Neutrophil (primary cell): ENCODE measurements at regions not wholly inside any gene's neighbourhood (a gene's known extent, or its start where the extent isn't known, plus 50 kb on each side); places are given as distances from the start of the nearest gene placed in this dataset.

Source experiments
- H3K27ac ChIP-seq: fragments of 200-600 bp; sonication (generic); 2 replicates; pipeline ENCODE4 v1.5.1; 2016; ENCODE audit warnings: mild to moderate bottlenecking, moderate library complexity
- H3K27me3 ChIP-seq: fragments of 200-600 bp; sonication (generic); 2 replicates; pipeline ENCODE4 v1.6.0; 2016; ENCODE audit warnings: mild to moderate bottlenecking
- H3K36me3 ChIP-seq: fragments of 200-600 bp; sonication (generic); 2 replicates; pipeline ENCODE4 v1.5.1; 2017
- H3K4me1 ChIP-seq, 2 experiments: fragments of 200-600 bp in 1 of 2; sonication (generic) in 1 of 2; 1 replicate in 1 of 2; 2 replicates in 1 of 2; pipeline versions ENCODE4 v1.5.1 to v1.6.1; 2013 to 2016; ENCODE audit warnings: low read depth in 1 of 2, low read length in 1 of 2, mild to moderate bottlenecking in 1 of 2, moderate library complexity in 1 of 2; ENCODE audit not compliant: control insufficient read depth in 1 of 2, insufficient read depth in 1 of 2
- H3K4me3 ChIP-seq, 2 experiments: fragments of 200-600 bp in 1 of 2; sonication (generic) in 1 of 2; 1 replicate in 1 of 2; 2 replicates in 1 of 2; pipeline ENCODE4 v1.5.1; 2013 to 2016; ENCODE audit warnings: low read depth in 1 of 2, low read length in 1 of 2, mild to moderate bottlenecking in 1 of 2, moderate library complexity in 1 of 2
- H3K9me3 ChIP-seq: fragments of 200-600 bp; sonication (generic); 2 replicates; pipeline ENCODE4 v1.5.1; 2016
- TF ChIP-seq, protein P1 (sequence below): fragments of 200-600 bp; sonication (generic); IDR thresholded peaks from 2 replicates; pipeline ENCODE4 v1.5.1; 2016; ENCODE audit warnings: antibody characterized with exemption

DNA sequence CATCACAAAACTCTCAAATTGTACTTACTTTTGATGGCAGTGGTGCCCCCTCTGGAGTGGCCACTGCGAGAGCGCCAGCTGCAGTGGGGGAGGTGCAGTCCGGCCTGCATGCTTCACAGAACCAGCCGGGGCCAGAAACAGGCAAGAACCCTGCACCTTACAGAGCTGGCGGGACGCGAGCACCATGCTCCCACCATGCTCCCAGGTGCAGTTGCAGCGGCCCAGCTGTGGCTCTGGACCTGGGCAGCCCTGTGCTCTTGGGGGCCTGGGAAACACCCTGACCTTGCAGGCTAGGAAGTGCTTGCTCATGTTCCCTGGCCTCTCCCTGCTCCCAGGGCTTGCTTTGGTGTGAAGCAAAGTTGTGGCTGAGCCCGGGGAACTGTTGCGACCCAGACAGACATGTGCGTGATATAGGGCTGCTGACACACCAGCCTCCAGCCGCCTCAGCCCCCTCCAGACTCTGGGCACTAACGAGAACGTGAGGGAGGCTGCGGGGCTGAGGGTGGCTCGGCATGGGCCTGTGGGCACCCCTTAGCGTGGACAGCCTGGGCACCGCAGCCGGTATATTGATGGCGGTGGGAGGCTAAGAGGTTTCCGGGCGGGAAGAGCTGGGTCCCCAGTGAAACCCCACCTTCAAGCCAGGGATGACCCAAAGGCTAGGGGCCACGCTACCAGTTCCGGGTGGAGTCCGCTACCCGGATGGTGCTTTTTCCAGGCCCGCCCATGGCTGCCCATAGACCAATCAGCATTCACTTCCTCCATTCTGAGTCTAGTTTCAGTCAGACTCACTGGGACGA lies 1809.9 kb upstream of the ACO1 start:
- no peak overlapping the region for H3K27ac ChIP-seq
- H3K4me3 ChIP-seq, result no peak overlapping the region
- H3K4me1 ChIP-seq, result no peaks in the 10 kb centered on the region
- no peaks in the 10 kb centered on the region for H3K36me3 ChIP-seq
- TF ChIP-seq, protein P1, sequence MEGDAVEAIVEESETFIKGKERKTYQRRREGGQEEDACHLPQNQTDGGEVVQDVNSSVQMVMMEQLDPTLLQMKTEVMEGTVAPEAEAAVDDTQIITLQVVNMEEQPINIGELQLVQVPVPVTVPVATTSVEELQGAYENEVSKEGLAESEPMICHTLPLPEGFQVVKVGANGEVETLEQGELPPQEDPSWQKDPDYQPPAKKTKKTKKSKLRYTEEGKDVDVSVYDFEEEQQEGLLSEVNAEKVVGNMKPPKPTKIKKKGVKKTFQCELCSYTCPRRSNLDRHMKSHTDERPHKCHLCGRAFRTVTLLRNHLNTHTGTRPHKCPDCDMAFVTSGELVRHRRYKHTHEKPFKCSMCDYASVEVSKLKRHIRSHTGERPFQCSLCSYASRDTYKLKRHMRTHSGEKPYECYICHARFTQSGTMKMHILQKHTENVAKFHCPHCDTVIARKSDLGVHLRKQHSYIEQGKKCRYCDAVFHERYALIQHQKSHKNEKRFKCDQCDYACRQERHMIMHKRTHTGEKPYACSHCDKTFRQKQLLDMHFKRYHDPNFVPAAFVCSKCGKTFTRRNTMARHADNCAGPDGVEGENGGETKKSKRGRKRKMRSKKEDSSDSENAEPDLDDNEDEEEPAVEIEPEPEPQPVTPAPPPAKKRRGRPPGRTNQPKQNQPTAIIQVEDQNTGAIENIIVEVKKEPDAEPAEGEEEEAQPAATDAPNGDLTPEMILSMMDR, result no peak
- H3K9me3 ChIP-seq, result no peaks in the 10 kb centered on the region
- no peaks in the 10 kb centered on the region for H3K27me3 ChIP-seq

DNA sequence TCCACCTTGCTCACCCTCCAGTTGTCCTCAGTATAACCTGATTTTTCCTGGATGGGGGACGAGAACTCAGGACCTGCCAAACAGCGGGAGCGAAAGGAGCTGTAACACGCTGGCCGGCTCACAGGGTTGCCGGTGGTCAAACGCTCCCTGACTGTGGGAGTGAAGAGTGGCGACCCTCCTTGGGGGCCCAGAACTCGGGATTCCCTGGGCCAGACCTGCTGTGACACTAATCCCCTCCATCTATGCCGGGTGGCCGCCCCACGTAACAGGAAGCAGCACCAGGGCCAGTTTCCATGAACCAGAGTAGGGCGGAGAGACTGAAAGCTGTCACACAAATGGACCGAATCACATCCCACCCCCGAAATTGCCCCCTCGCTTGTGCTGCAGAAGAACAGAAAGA lies 1809.2 kb upstream of the ACO1 start:
- H3K27ac ChIP-seq, result no peak overlapping the region
- no peaks in the 10 kb centered on the region for H3K27me3 ChIP-seq
- H3K9me3 ChIP-seq, result no peaks in the 10 kb centered on the region
- no peak overlapping the region for H3K4me3 ChIP-seq
- TF ChIP-seq, protein P1, result no peak
- no peaks in the 10 kb centered on the region for H3K4me1 ChIP-seq
- no peaks in the 10 kb centered on the region for H3K36me3 ChIP-seq

DNA sequence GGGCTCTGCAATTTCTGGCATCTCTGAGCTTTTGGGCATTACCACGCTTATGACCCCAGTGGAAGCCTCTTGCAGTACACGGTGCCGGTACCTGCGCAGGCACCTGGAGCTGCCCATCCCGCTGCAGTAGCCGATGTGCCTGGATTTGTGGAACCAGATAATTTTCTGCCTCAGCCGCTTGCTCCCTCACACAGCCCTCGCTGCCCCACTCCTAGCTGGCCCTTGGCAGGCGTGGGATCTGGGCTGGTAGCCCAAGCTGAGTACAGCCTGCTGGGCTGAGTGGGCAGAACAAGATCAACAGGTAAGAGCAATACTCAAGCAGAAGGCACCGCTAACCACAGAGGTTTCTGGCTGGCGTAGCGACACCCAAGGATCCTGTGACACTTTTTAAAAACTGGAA lies 1808.8 kb upstream of the ACO1 start:
- no peak overlapping the region for H3K4me3 ChIP-seq
- TF ChIP-seq, protein P1, result no peak
- H3K9me3 ChIP-seq, result no peaks in the 10 kb centered on the region

DNA sequence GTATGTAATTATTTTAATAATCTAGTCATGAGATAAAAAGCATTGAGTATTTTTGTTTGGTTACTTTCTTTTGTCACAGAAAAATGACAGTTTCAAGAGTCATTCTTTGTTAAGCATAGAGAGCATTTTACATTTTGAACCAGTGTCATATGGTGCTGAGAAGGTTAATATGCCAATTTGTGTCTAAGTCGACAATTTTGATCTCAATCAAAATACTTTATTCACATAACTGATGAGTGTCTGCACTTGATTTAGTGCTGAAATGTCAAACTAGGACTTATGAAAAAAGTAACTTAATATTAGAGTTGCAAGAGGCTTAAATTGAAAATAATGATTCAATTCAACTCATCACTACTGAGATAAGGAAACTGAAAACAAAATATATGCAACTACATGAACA lies 1804.6 kb upstream of the ACO1 start:
- Histone ChIP-seq H3K4me1 (no peaks in the 10 kb centered on the region), H3K4me3 (no peak overlapping the region), H3K9me3 (no peaks in the 10 kb centered on the region), H3K27me3 (no peaks in the 10 kb centered on the region), H3K27ac (no peak overlapping the region), H3K36me3 (no peaks in the 10 kb centered on the region)
- TF ChIP-seq, protein P1, result no peak

More for the DNA sequence above, 1808.8 kb upstream of the ACO1 start:
- Histone ChIP-seq H3K27ac (no peak overlapping the region), H3K4me1 (no peaks in the 10 kb centered on the region), H3K36me3 (no peaks in the 10 kb centered on the region), H3K27me3 (no peaks in the 10 kb centered on the region)

DNA sequence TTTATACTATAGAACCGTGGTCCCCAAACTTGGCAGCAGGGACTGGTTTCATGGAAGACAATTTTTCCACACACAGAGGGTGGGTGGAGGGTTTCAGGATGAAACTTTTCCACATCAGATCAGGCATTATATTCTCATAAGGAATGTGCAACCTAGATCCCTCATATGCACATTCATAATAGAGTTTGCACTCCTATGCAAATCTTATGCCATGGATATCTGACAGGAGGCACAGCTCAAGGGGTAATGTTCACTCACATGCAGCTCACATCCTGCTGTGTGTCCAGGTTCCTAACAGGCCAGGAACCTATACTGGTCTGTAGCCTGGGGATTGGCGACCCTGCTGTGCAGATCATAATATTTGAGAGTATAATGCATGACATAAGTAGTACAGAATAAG lies 1802.2 kb upstream of the ACO1 start:
- Histone ChIP-seq H3K27me3 (no peaks in the 10 kb centered on the region), H3K4me3 (no peak overlapping the region), H3K36me3 (no peaks in the 10 kb centered on the region), H3K4me1 (no peaks in the 10 kb centered on the region), H3K27ac (no peak overlapping the region), H3K9me3 (no peaks in the 10 kb centered on the region)
- TF ChIP-seq, protein P1, result no peak
